SJCRH30 (cell line): ENCODE measurements at regions not wholly inside any gene's neighbourhood (a gene's known extent, or its start where the extent isn't known, plus 50 kb on each side); places are given as distances from the start of the nearest gene placed in this dataset.
A peak's percentile ranks its signal among the peaks of the same experiment; 100 is the strongest.

ENCODE experiments used
- DNase-seq, 2 experiments: peaks; one replicate each; pipeline ENCODE4 v3.0.0-alpha.2; 2015 to 2020
- H3K27ac ChIP-seq: fragments of 250-450 bp; sonication (Bioruptor Pico); 2 replicates; pipeline ENCODE4 v1.5.1; 2020; ENCODE audit warnings: mild to moderate bottlenecking, moderate library complexity
- H3K27me3 ChIP-seq: fragments of 250-450 bp; sonication (Bioruptor Pico); 2 replicates; pipeline ENCODE4 v1.5.1; 2020; ENCODE audit warnings: mild to moderate bottlenecking, moderate library complexity
- H3K36me3 ChIP-seq: fragments of 250-450 bp; sonication (Bioruptor Pico); 2 replicates; pipeline ENCODE4 v1.5.1; 2020; ENCODE audit warnings: mild to moderate bottlenecking, moderate library complexity
- H3K4me1 ChIP-seq: fragments of 250-450 bp; sonication (Bioruptor Pico); 2 replicates; pipeline ENCODE4 v1.5.1; 2020; ENCODE audit warnings: mild to moderate bottlenecking, moderate library complexity
- H3K4me3 ChIP-seq: fragments of 250-450 bp; sonication (Bioruptor Pico); 2 replicates; pipeline ENCODE4 v1.5.1; 2020; ENCODE audit warnings: mild to moderate bottlenecking, moderate library complexity
- H3K9me3 ChIP-seq: fragments of 250-450 bp; sonication (Bioruptor Pico); replicated peaks from 2 replicates; pipeline ENCODE4 v1.5.1; 2020; ENCODE audit warnings: mild to moderate bottlenecking, moderate library complexity

- no peak overlapping the region for H3K4me3 ChIP-seq
- no peaks in the 10 kb centered on the region for H3K4me1 ChIP-seq
- DNase-seq = no peak
- no peak overlapping the region for H3K27ac ChIP-seq
- no peaks in the 10 kb centered on the region for H3K27me3 ChIP-seq
- H3K9me3 ChIP-seq = no peaks in the 10 kb centered on the region
- H3K36me3 ChIP-seq = no peaks in the 10 kb centered on the region
Measured at GRCh38 chr5:171630350-171631065, 155.1 kb upstream of the SMIM23 start.

GRCh38 chr5:171632616-171633015 is 153.0 kb upstream of the SMIM23 start:
- Histone ChIP-seq H3K27me3 (no peaks in the 10 kb centered on the region), H3K4me1 (no peaks in the 10 kb centered on the region), H3K36me3 (no peaks in the 10 kb centered on the region), H3K9me3 (no peaks in the 10 kb centered on the region), H3K27ac (no peak overlapping the region), H3K4me3 (no peak overlapping the region)
- DNase-seq = no peak

- H3K27me3 ChIP-seq = no peaks in the 10 kb centered on the region
Measured at GRCh38 chr5:171633776-171634470, 151.7 kb upstream of the SMIM23 start.

GRCh38 chr5:171634511-171634910 is 151.1 kb upstream of the SMIM23 start:
- DNase-seq = no peak
- Histone ChIP-seq H3K27me3 (no peaks in the 10 kb centered on the region; the same call in 1 of the 2 replicates), H3K4me3 (no peak overlapping the region)

More at GRCh38 chr5:171633776-171634470, 151.7 kb upstream of the SMIM23 start:
- H3K4me1 ChIP-seq = no peaks in the 10 kb centered on the region
- no peaks in the 10 kb centered on the region for H3K36me3 ChIP-seq
- DNase-seq = no peak
- no peak overlapping the region for H3K27ac ChIP-seq
- no peaks in the 10 kb centered on the region for H3K9me3 ChIP-seq
- H3K4me3 ChIP-seq = no peak overlapping the region

GRCh38 chr5:171635028-171635427 is 150.6 kb upstream of the SMIM23 start:
- no peak overlapping the region for H3K4me3 ChIP-seq
- H3K27me3 ChIP-seq = no peaks in the 10 kb centered on the region; the same call in 1 of the 2 replicates
- no peak overlapping the region for H3K27ac ChIP-seq
- no peaks in the 10 kb centered on the region for H3K4me1 ChIP-seq
- no peaks in the 10 kb centered on the region for H3K9me3 ChIP-seq
- no peak for DNase-seq
- no peaks in the 10 kb centered on the region for H3K36me3 ChIP-seq

More at GRCh38 chr5:171634511-171634910, 151.1 kb upstream of the SMIM23 start:
- Histone ChIP-seq H3K4me1 (no peaks in the 10 kb centered on the region), H3K9me3 (no peaks in the 10 kb centered on the region), H3K27ac (no peak overlapping the region), H3K36me3 (no peaks in the 10 kb centered on the region)

GRCh38 chr5:171635561-171636245 is 149.9 kb upstream of the SMIM23 start:
- H3K27ac ChIP-seq = no peak overlapping the region
- no peak for DNase-seq
- H3K27me3 ChIP-seq = no peaks in the 10 kb centered on the region; the same call in 1 of the 2 replicates
- no peaks in the 10 kb centered on the region for H3K9me3 ChIP-seq
- no peak overlapping the region for H3K4me3 ChIP-seq
- H3K36me3 ChIP-seq = no peaks in the 10 kb centered on the region
- H3K4me1 ChIP-seq = no peaks in the 10 kb centered on the region

GRCh38 chr5:171637811-171638210 is 147.8 kb upstream of the SMIM23 start:
- Histone ChIP-seq H3K27me3 (no peaks in the 10 kb centered on the region; the same call in 1 of the 2 replicates), H3K27ac (no peak overlapping the region), H3K4me1 (no peaks in the 10 kb centered on the region), H3K36me3 (no peaks in the 10 kb centered on the region), H3K9me3 (no peaks in the 10 kb centered on the region), H3K4me3 (no peak overlapping the region)
- DNase-seq = no peak

- Histone ChIP-seq H3K4me1 (no peaks in the 10 kb centered on the region), H3K27me3 (no peaks in the 10 kb centered on the region; the same call in 1 of the 2 replicates), H3K36me3 (no peaks in the 10 kb centered on the region), H3K27ac (no peak overlapping the region), H3K4me3 (no peak overlapping the region), H3K9me3 (no peaks in the 10 kb centered on the region)
- DNase-seq = no peak
Measured at GRCh38 chr5:171639205-171639621, 146.4 kb upstream of the SMIM23 start.

GRCh38 chr5:171639966-171640365 is 145.7 kb upstream of the SMIM23 start:
- Histone ChIP-seq H3K4me3 (no peak overlapping the region), H3K4me1 (no peaks in the 10 kb centered on the region), H3K36me3 (no peaks in the 10 kb centered on the region), H3K27me3 (no peaks in the 10 kb centered on the region; the same call in 1 of the 2 replicates), H3K27ac (no peak overlapping the region), H3K9me3 (no peaks in the 10 kb centered on the region)
- no peak for DNase-seq

- Histone ChIP-seq H3K9me3 (no peaks in the 10 kb centered on the region), H3K36me3 (no peaks in the 10 kb centered on the region), H3K27me3 (no peaks in the 10 kb centered on the region; the same call in 1 of the 2 replicates), H3K4me3 (no peak overlapping the region), H3K4me1 (no peaks in the 10 kb centered on the region), H3K27ac (no peak overlapping the region)
- DNase-seq = no peak
Measured at GRCh38 chr5:171640480-171640879, 145.1 kb upstream of the SMIM23 start.

- no peaks in the 10 kb centered on the region for H3K36me3 ChIP-seq
- H3K4me3 ChIP-seq = no peak overlapping the region
- no peak for DNase-seq
- H3K27me3 ChIP-seq = no peaks in the 10 kb centered on the region; the same call in 1 of the 2 replicates
- no peak overlapping the region for H3K27ac ChIP-seq
- H3K9me3 ChIP-seq = no peaks in the 10 kb centered on the region
- peaks cover 10% of the 10 kb centered on the region; the same call in 1 of the 2 replicates for H3K4me1 ChIP-seq
Measured at GRCh38 chr5:171641891-171642290, 143.7 kb upstream of the SMIM23 start.

GRCh38 chr5:171642894-171643293 is 142.7 kb upstream of the SMIM23 start:
- Histone ChIP-seq H3K27me3 (no peaks in the 10 kb centered on the region; the same call in 1 of the 2 replicates), H3K36me3 (no peaks in the 10 kb centered on the region), H3K4me3 (no peak overlapping the region), H3K27ac (no peak overlapping the region), H3K4me1 (peaks cover 20% of the 10 kb centered on the region; the same call in 1 of the 2 replicates), H3K9me3 (no peaks in the 10 kb centered on the region)
- DNase-seq = no peak

GRCh38 chr5:171644536-171644935 is 141.1 kb upstream of the SMIM23 start:
- Histone ChIP-seq H3K36me3 (no peaks in the 10 kb centered on the region), H3K4me1 (peaks cover 20% of the 10 kb centered on the region; the same call in 1 of the 2 replicates), H3K27me3 (no peaks in the 10 kb centered on the region; the same call in 1 of the 2 replicates), H3K4me3 (no peak overlapping the region), H3K9me3 (no peaks in the 10 kb centered on the region), H3K27ac (no peak overlapping the region)
- DNase-seq = no peak

GRCh38 chr5:171646102-171647042 is 139.2 kb upstream of the SMIM23 start:
- Histone ChIP-seq H3K27me3 (no peaks in the 10 kb centered on the region), H3K4me3 (peak overlapping the region; percentile 28), H3K27ac (peak overlapping the region; percentile 54), H3K9me3 (no peaks in the 10 kb centered on the region), H3K4me1 (peaks cover 20% of the 10 kb centered on the region; the same call in 1 of the 2 replicates), H3K36me3 (no peaks in the 10 kb centered on the region)
- DNase-seq = peak; percentile 47 to 71
